Choroid plexus epithelial cell (primary cell): ENCODE measurements at regions not wholly inside any gene's neighbourhood (a gene's known extent, or its start where the extent isn't known, plus 50 kb on each side); places are given as distances from the start of the nearest gene placed in this dataset.

Source experiments
- DNase-seq: peaks from one replicate; pipeline ENCODE4 v3.0.0-alpha.2; 2010; ENCODE audit warnings: low read depth
- H3K4me3 ChIP-seq: 2 replicates; pipeline ENCODE4 v1.5.1; 2011; ENCODE audit warnings: low read depth, mild to moderate bottlenecking, control low read depth, low read length, moderate library complexity
- TF ChIP-seq, protein P1 (sequence below): conservative IDR thresholded peaks from 2 replicates; pipeline ENCODE4 v1.5.1; 2011; ENCODE audit warnings: low read depth, mild to moderate bottlenecking, control low read depth, inconsistent platforms, low read length, moderate library complexity

DNA sequence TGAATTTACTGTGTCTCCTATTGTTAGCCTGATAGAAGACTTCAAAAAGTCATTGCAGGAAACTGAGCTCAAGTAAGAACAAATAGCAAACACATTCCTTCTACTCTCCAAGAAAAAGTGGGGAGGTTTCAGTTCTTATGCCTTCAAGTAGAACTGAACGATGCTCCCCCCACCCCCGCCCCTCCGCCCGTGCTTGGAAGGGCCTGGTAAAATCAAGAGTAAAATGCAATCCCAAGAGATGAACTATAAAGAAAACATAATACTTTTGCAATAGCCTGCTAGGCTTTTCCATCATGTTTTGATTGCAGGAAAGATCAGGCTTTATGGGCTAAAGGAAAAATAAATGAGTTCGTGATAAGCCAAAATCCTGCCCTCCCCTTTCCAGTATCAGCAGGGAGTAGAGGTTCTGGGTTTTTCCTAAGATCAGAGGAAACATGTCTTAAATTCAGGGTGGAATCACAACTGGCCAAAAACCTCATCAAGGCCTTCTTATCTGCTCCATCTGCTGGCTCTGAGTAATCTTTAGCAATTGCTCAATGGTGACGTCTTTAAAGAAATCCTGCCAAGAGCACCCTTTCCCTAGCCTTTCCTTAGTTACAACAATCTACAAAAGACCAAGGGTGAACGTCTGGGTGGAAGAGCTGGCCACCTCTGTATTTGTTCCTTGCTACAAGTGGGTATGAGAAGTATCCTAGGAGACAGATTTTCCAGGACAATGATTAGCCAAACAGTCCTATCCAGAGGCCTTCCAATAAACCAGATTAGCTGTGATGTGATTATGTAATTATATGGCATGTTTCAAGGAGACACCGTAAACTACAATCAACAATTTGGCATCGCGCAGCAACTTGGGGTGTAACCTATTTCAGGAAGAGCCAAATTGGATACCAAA lies 66.3 kb upstream of the FAM9C start:
- no peak overlapping the region for H3K4me3 ChIP-seq
- TF ChIP-seq, protein P1, sequence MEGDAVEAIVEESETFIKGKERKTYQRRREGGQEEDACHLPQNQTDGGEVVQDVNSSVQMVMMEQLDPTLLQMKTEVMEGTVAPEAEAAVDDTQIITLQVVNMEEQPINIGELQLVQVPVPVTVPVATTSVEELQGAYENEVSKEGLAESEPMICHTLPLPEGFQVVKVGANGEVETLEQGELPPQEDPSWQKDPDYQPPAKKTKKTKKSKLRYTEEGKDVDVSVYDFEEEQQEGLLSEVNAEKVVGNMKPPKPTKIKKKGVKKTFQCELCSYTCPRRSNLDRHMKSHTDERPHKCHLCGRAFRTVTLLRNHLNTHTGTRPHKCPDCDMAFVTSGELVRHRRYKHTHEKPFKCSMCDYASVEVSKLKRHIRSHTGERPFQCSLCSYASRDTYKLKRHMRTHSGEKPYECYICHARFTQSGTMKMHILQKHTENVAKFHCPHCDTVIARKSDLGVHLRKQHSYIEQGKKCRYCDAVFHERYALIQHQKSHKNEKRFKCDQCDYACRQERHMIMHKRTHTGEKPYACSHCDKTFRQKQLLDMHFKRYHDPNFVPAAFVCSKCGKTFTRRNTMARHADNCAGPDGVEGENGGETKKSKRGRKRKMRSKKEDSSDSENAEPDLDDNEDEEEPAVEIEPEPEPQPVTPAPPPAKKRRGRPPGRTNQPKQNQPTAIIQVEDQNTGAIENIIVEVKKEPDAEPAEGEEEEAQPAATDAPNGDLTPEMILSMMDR, result no peak
- peak; percentile 97 for DNase-seq

DNA sequence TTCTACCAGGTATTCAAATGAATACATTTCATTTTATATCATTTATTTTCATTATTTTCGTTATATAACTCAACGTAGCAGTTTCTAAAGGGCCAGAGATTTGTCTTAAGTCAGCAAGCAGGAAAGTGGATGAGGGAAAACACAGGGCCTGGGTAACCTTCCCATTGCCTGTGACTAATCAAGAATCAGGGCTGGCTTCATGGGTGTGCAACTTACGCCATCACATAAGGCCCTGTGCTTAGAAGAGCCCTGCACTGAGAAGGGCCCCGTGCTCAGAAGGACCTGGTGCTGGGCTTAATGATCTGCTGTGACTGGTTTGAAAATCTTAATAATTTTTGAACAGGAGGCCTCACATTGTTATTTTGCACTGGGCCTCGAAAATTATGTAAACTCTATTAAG lies 65.4 kb upstream of the FAM9C start:
- H3K4me3 ChIP-seq, result no peak overlapping the region
- peak; percentile 86 for DNase-seq
- TF ChIP-seq, protein P1, result no peak

DNA sequence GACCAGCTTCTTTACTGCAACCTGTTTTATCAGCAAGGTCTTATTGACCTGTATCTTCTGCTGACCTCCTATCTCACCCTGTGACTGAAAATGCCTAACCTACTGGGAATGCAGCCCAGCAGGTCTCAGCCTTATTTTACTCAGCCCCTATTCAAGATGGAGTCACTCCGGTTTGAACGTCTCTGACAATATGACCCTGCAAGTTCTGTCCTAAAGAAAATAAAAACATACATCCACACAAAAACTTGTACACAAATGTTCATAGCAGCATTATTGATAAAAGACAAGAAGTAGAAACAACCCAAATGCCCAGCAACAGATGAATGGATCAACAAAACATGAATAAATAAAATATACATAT lies 59.5 kb upstream of the FAM9C start:
- TF ChIP-seq, protein P1, result no peak

DNA sequence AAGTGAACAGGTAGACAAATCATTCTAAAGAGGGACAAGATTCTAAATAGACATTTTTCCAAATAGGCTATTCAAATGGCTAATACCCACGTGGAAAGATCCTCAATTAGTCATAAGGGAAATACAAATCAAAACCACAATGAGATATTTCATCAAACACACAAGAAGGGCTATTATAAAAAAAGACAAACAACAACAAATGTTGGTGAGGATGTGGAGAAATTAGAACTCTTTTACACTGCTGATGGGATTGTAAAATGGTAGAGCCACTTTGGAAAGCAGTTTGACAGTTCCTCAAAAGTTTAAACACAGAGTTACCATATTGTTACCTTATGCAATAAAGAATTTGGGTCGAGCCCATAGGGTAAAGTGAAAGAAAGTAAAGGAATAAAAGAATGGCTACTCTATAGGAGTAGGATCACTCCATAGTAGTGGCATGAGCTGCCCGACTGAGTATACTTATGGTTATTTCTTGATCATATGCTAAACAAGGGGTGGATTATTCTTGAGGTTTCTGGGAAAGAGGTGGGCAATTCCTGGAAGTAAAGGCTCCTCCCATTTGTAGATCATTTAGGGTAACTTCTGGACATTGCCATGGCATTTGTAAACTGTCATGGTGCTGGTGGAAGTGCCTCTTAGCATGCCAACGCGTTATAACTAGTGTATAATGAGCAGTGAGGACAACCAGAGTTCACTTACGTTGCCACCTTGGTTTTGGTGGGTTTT lies 58.9 kb upstream of the FAM9C start:
- no peak overlapping the region for H3K4me3 ChIP-seq
- no peak for DNase-seq
- TF ChIP-seq, protein P1, result no peak

More for the DNA sequence above, 59.5 kb upstream of the FAM9C start:
- no peak for DNase-seq
- H3K4me3 ChIP-seq, result no peak overlapping the region

DNA sequence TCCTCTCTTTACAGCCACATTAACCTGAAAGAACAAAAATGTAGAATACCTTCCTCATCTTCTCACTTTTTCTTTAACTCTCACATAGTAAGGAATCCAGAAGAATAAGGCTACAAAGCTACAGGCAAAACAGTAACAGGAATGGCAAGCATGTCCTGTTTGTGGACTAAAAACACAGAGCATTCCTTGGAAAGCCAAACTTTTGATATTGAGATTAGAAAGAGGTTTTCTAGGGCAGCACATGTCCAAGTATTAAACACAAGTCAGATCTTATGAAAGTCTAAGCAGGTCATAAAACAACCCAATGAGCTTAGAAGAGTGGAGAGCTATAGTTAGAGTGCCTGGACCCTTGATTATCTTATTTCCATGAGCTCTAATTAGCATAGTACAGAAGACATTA lies 58.2 kb upstream of the FAM9C start:
- DNase-seq, result peak; percentile 47
- TF ChIP-seq, protein P1, result no peak
- H3K4me3 ChIP-seq, result no peak overlapping the region

DNA sequence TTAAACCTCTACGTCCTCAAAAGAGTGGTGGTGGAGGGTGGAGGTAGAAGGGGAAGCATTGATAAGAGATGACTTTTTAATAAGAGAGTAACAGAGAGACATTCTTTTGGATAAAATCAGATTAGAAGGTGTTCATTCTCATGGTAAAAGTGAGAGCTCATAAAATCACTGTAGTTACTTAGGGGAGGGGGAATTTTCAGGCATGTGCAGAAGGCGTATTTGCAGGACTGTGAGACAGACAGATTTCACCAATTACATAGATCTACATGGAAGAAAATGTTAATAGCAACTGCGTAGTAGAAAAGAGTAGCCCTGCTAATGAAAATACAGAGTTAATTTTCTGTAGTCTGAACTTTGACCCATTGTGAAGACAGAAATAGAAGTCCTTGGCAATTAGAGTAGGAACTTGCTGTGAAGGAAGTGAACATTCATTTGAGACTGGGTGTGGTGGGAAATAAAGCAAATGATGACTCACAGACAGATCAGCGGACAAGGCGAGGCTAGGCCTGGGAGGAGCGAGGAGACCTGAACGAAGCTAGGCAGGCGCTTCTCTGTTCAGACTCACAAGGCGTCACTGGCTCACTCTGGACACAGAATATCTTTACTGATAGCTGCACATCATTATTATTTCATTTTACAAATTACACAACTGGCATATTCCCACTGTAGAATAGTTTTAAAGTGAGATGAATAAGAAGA lies 57.2 kb upstream of the FAM9C start:
- TF ChIP-seq, protein P1, result no peak
- peak; percentile 97 for DNase-seq
- H3K4me3 ChIP-seq, result no peak overlapping the region
